Endothelial cell (in vitro differentiated cells): ENCODE measurements at regions not wholly inside any gene's neighbourhood (a gene's known extent, or its start where the extent isn't known, plus 50 kb on each side); places are given as distances from the start of the nearest gene placed in this dataset.

ENCODE experiments used
- DNase-seq: peaks from one replicate; pipeline ENCODE4 v3.0.0; 2021; ENCODE audit warnings: low spot score
- H3K27ac Mint-ChIP-seq: one replicate; pipeline ENCODE4 v1.8.0; 2021; ENCODE audit warnings: mixed read lengths, inconsistent platforms; ENCODE audit not compliant: unreplicated experiment
- H3K27me3 Mint-ChIP-seq: one replicate; pipeline ENCODE4 v1.8.0; 2021; ENCODE audit warnings: mild to moderate bottlenecking, moderate library complexity, mixed read lengths, inconsistent platforms; ENCODE audit not compliant: unreplicated experiment
- H3K36me3 Mint-ChIP-seq: one replicate; pipeline ENCODE4 v1.8.0; 2021; ENCODE audit warnings: mild to moderate bottlenecking, low read depth, mixed read lengths, inconsistent platforms; ENCODE audit not compliant: unreplicated experiment
- H3K4me1 Mint-ChIP-seq: one replicate; pipeline ENCODE4 v1.8.0; 2021; ENCODE audit warnings: mild to moderate bottlenecking, mixed read lengths, inconsistent platforms; ENCODE audit not compliant: unreplicated experiment
- H3K4me3 Mint-ChIP-seq: one replicate; pipeline ENCODE4 v1.8.0; 2021; ENCODE audit warnings: mild to moderate bottlenecking, mixed read lengths, inconsistent platforms; ENCODE audit not compliant: unreplicated experiment
- H3K9me3 Mint-ChIP-seq: one replicate; pipeline ENCODE4 v1.8.0; 2021; ENCODE audit warnings: mixed read lengths, inconsistent platforms; ENCODE audit not compliant: unreplicated experiment
- CTCF ChIP-seq: fragments of 200-600 bp; sonication (generic); IDR thresholded peaks from one replicate; pipeline ENCODE4 v1.5.0; 2021; ENCODE audit warnings: antibody characterized with exemption; ENCODE audit not compliant: unreplicated experiment

DNA sequence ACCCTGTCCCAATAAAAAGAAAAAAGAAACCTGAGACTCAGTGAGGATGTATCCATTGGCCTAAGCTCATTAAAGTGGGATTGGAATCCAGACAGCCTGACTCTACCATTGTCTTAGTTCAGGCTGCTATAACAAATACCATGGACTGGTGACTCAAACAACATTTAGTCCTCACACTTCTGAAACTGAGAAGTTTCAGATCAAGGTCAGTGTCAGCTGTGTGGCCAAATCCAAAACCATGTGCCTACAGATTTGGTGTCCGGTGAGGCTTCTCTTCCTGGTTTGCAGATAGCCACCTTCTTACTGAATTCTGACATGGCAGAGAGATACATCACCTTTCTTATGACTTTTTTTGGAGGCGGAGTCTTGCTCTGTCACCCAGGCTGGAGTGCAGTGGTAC is 53.3 kb upstream of the KDM8 start:
- Mint-ChIP-seq H3K4me3 (no peak overlapping the region), H3K27ac (no peak overlapping the region), H3K36me3 (no peaks in the 10 kb centered on the region), H3K27me3 (no peaks in the 10 kb centered on the region), H3K9me3 (no peaks in the 10 kb centered on the region), H3K4me1 (no peaks in the 10 kb centered on the region)
- TF ChIP-seq CTCF = no peak
- no peak for DNase-seq

- H3K36me3 Mint-ChIP-seq = no peaks in the 10 kb centered on the region
- H3K9me3 Mint-ChIP-seq = no peaks in the 10 kb centered on the region
- H3K27me3 Mint-ChIP-seq = no peaks in the 10 kb centered on the region
- TF ChIP-seq CTCF = no peak
- H3K4me1 Mint-ChIP-seq = no peaks in the 10 kb centered on the region
- no peak for DNase-seq
- no peak overlapping the region for H3K27ac Mint-ChIP-seq
- H3K4me3 Mint-ChIP-seq = no peak overlapping the region
Observed at GRCh38 chr16:27152121-27152520, 51.2 kb upstream of the KDM8 start.

GRCh38 chr16:27152801-27153200 is 50.5 kb upstream of the KDM8 start:
- H3K4me1 Mint-ChIP-seq = no peaks in the 10 kb centered on the region
- DNase-seq = no peak
- H3K27me3 Mint-ChIP-seq = no peaks in the 10 kb centered on the region
- no peak overlapping the region for H3K27ac Mint-ChIP-seq
- H3K4me3 Mint-ChIP-seq = no peak overlapping the region
- TF ChIP-seq CTCF = no peak
- H3K36me3 Mint-ChIP-seq = no peaks in the 10 kb centered on the region
- no peaks in the 10 kb centered on the region for H3K9me3 Mint-ChIP-seq
